ENCODE measurements at regions not wholly inside any gene's neighbourhood (a gene's known extent, or its start where the extent isn't known, plus 50 kb on each side); places are given as distances from the start of the nearest gene placed in this dataset.

DNA sequence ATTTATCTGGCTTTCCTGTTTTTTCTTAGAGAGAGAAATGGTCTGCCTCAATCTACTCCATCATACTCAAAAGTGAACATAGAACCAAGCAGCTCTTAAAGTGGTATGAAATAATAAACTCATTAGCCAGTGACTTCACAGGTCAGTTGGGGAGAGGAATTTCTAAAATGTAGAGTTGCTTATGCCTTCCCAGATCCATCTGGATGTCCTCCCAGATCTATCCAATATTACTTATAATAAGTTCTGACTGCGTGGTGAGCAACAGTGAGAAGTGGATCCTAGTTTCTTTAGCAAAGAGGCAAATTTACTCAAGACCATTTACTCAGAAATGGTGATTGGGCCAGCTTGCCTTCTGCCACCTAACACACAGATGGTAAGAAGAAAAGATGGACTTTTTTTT is 748.0 kb downstream of the PCDH18 start:
- Histone ChIP-seq H3K4me1 (no peaks in the 10 kb centered on the region), H3K9me3 (no peaks in the 10 kb centered on the region), H3K27me3 (no peaks in the 10 kb centered on the region), H3K4me3 (no peak overlapping the region), H3K36me3 (no peaks in the 10 kb centered on the region), H3K27ac (no peak overlapping the region)
- intact Hi-C loops (cut with DNase I; ENCODE audit: low total_unique reads) = no loop called here
- in situ Hi-C loops (cut with MboI; ENCODE audit: low sequenced_read_pairs in 4 of 4) = no loop called here
- no peak for ATAC-seq
- no peak for TF ChIP-seq POLR2A (IDR thresholded peaks at IDR 0.05)
- TF ChIP-seq, protein P1, sequence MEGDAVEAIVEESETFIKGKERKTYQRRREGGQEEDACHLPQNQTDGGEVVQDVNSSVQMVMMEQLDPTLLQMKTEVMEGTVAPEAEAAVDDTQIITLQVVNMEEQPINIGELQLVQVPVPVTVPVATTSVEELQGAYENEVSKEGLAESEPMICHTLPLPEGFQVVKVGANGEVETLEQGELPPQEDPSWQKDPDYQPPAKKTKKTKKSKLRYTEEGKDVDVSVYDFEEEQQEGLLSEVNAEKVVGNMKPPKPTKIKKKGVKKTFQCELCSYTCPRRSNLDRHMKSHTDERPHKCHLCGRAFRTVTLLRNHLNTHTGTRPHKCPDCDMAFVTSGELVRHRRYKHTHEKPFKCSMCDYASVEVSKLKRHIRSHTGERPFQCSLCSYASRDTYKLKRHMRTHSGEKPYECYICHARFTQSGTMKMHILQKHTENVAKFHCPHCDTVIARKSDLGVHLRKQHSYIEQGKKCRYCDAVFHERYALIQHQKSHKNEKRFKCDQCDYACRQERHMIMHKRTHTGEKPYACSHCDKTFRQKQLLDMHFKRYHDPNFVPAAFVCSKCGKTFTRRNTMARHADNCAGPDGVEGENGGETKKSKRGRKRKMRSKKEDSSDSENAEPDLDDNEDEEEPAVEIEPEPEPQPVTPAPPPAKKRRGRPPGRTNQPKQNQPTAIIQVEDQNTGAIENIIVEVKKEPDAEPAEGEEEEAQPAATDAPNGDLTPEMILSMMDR (IDR thresholded peaks at IDR 0.05 in 4 of 5, conservative IDR thresholded peaks at IDR 0.05 in 1 of 5) = no peak
- DNase-seq = no peak

DNA sequence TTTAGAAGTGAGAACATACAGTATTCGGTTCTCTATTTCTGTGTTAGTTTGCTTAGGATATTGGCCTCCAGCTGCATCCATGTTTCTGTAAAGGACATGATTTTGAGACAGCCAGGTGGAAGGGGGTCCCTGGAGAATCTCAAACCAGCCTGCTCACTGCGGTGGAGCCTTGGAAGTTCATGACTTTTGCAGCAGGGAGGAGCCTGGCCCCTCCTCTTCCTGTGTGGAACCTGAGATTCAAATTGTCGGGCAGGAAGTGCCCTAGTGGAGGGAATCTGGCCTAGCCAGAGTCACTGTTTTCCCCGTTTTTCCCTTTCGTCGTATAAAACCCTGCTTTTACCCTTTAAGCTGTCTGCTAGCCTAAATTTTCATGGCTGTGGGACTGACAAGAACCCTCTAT is 762.6 kb downstream of the PCDH18 start:
- ATAC-seq = no peak
- in situ Hi-C loops (cut with MboI; ENCODE audit: low sequenced_read_pairs in 4 of 4) (no loop called here), intact Hi-C loops (cut with DNase I; ENCODE audit: low total_unique reads) (no loop called here)
- Histone ChIP-seq H3K27ac (no peak overlapping the region), H3K9me3 (no peaks in the 10 kb centered on the region), H3K27me3 (no peaks in the 10 kb centered on the region), H3K4me1 (no peaks in the 10 kb centered on the region), H3K4me3 (no peak overlapping the region), H3K36me3 (no peaks in the 10 kb centered on the region)
- no peak for TF ChIP-seq POLR2A (IDR thresholded peaks at IDR 0.05)
- TF ChIP-seq, protein P1 (IDR thresholded peaks at IDR 0.05 in 4 of 5, conservative IDR thresholded peaks at IDR 0.05 in 1 of 5) = no peak
- DNase-seq = no peak

DNA sequence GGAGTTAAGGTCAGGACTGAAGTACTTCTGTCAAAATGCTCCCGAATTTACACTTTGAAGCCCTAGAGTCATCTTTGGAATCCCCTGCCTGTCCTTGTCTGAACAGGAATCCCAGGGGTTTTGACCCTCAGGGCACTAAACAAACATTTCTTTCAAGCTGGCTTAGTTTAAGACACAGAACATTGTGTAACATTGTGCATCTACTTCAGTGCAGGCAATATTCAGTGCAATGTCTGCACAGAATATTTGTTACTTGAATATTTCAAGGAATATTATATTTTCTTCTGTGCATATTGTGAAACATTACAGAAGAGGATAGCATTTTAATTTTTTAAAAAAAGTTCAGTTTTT is 763.4 kb downstream of the PCDH18 start:
- no peak for ATAC-seq
- intact Hi-C loops (cut with DNase I; ENCODE audit: low total_unique reads) = no loop called here
- no peaks in the 10 kb centered on the region for H3K4me1 ChIP-seq
- TF ChIP-seq, protein P1 (IDR thresholded peaks at IDR 0.05 in 4 of 5, conservative IDR thresholded peaks at IDR 0.05 in 1 of 5) = no peak
- no peak for TF ChIP-seq POLR2A (IDR thresholded peaks at IDR 0.05)
- no peak overlapping the region for H3K27ac ChIP-seq
- no peaks in the 10 kb centered on the region for H3K9me3 ChIP-seq
- no peaks in the 10 kb centered on the region for H3K27me3 ChIP-seq
- DNase-seq = no peak
- no peak overlapping the region for H3K4me3 ChIP-seq
- H3K36me3 ChIP-seq = no peaks in the 10 kb centered on the region
- in situ Hi-C loops (cut with MboI; ENCODE audit: low sequenced_read_pairs in 4 of 4) = no loop called here

DNA sequence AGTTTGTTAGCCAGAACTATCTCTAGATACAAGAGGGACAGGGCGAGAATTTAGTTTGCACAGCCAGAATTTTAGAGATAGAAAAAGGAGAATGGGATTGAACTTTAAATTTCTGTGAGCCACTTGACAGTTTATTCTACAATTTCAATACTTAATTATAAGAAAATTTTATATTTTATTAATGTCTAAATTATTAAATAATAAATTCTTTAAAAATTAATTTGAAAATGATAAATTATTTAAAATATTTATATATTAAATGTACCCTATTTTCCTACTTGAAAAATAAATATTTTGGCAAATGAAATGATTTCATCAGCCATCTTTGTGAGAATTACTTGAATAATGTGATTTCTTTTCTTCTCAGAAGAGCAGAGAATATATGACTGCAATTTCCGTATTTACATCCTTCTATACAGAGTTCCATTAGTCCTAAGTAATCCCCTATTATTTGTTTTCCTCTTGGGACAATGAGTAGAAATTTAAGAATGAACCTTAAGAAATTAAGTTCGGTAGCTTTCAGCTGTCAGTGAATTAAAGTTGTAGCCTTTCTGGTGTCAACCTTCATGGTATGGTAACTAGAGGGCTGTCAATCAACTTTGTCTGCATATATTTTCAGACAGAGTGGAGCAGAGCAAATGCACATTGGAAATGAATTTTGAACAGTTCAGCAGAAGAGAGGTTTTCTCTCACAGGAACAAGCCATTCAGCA is 763.9 kb downstream of the PCDH18 start:
- in situ Hi-C loops (cut with MboI; ENCODE audit: low sequenced_read_pairs in 4 of 4) (no loop called here), intact Hi-C loops (cut with DNase I; ENCODE audit: low total_unique reads) (no loop called here)
- no peak overlapping the region for H3K27ac ChIP-seq
- no peak for ATAC-seq
- no peaks in the 10 kb centered on the region for H3K27me3 ChIP-seq
- DNase-seq = no peak
- no peaks in the 10 kb centered on the region for H3K36me3 ChIP-seq
- no peaks in the 10 kb centered on the region for H3K9me3 ChIP-seq
- H3K4me1 ChIP-seq = no peaks in the 10 kb centered on the region
- TF ChIP-seq POLR2A (IDR thresholded peaks at IDR 0.05) = no peak
- TF ChIP-seq, protein P1 (IDR thresholded peaks at IDR 0.05 in 4 of 5, conservative IDR thresholded peaks at IDR 0.05 in 1 of 5) = no peak
- no peak overlapping the region for H3K4me3 ChIP-seq

DNA sequence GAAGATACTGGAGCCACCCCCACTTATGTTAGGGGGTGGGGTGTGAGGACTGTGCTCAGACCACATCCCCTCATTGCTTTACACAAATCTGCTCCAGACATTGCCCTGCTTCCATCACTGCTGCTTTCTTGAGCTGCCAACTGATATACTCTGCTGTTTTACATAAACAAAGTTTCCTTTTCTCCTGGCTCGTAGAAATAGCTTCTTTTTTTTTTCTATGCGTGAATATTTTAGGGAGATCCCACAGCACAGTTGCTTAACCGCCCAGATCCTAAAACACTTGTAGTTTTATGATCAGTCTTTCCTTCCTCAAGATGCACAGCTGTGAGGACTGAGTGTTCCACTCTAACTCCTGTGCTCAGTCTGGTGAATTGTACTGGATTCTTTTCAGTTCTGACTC is 768.4 kb downstream of the PCDH18 start:
- no peaks in the 10 kb centered on the region for H3K27me3 ChIP-seq
- no peaks in the 10 kb centered on the region for H3K36me3 ChIP-seq
- no peak for ATAC-seq
- H3K4me3 ChIP-seq = no peak overlapping the region
- DNase-seq = no peak
- in situ Hi-C loops (cut with MboI; ENCODE audit: low sequenced_read_pairs in 4 of 4) = no loop called here
- no peaks in the 10 kb centered on the region for H3K4me1 ChIP-seq
- no peaks in the 10 kb centered on the region for H3K9me3 ChIP-seq
- no peak overlapping the region for H3K27ac ChIP-seq
- TF ChIP-seq POLR2A (IDR thresholded peaks at IDR 0.05) = no peak
- TF ChIP-seq, protein P1 (IDR thresholded peaks at IDR 0.05 in 4 of 5, conservative IDR thresholded peaks at IDR 0.05 in 1 of 5) = no peak
- intact Hi-C loops (cut with DNase I; ENCODE audit: low total_unique reads) = no loop called here
